ENCODE measurements at regions not wholly inside any gene's neighbourhood (a gene's known extent, or its start where the extent isn't known, plus 50 kb on each side); places are given as distances from the start of the nearest gene placed in this dataset.

- DNase-seq (ENCODE audit: insufficient read length, low spot score) = no peak
- FAIRE-seq = no peak
Observed at GRCh38 chr18:59086522-59086921, 53.2 kb upstream of the SEC11C start.

GRCh38 chr18:59087391-59087790 lies 52.3 kb upstream of the SEC11C start:
- no peak for DNase-seq (ENCODE audit: insufficient read length, low spot score)
- no peak for FAIRE-seq
